NAMALWA (cell line): ENCODE measurements at regions not wholly inside any gene's neighbourhood (a gene's known extent, or its start where the extent isn't known, plus 50 kb on each side); places are given as distances from the start of the nearest gene placed in this dataset.
"Not testable (repeated sequence)": the region's sequence is repeated elsewhere in the genome, so short reads cannot be mapped to it uniquely, and the experiment has no call there.

Source experiments
- DNase-seq: peaks from one replicate; pipeline ENCODE4 v3.0.0-alpha.2; 2015; ENCODE audit warnings: low spot score

DNA sequence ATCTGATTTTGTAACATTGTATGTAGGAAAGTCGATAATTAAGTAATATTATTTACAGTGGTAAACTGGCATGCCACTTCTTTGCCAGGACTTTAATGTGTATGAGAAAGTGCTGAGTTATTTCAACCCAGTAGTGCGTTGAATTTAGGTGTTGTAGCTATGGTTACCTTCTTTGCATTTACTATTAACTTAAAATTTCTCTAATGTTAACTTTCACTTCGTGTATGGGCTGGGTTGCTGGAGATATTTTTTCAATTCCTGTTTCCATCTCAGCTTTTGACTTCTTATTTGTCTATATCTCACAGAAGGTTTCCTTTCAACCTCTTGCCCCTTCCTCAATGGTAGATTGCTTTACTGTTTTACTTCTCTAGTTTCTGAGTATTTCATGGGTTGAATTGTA lies 1345.6 kb downstream of the FSCB start:
- no peak for DNase-seq

- DNase-seq = no peak
Observed at GRCh38 chr14:43157661-43158060, 1349.4 kb downstream of the FSCB start.

DNA sequence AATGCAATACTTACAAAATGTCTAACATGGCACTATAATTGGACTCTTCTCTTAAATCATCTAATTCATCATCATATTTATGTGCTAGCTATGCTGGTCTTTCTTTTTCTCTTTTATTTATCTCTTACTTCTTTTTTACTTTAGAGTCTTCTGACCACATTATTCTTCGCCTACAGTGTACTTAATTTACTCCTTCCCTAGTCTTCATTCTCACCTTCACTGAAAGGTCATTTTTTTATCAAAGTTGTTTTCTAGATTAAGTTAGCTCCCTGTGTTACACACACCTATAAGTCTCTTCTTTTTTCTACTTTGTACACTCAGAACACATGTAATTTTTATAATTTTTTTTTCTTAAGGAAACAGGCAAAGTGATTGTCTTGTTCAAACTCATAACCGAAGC lies 1351.2 kb downstream of the FSCB start:
- DNase-seq = no peak

DNA sequence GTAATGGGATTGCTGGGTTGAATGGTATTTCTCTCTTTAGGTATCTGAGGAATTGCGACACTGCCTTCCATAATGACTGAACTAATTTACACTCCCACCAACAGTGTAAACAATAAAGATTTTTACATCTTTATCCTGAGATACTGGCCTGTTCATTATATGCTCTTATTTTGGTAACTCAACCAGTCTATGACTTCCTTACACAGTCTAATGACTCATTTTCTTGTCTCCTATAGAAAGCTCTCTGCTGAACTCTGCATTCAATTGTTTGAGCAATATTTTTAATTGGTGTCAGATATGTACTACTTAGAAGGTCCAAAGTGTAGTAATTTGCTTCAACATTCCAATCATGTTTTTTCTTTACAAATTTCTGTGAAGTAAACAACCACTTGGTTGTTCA lies 1351.8 kb downstream of the FSCB start:
- no peak for DNase-seq

- no peak for DNase-seq
Observed at GRCh38 chr14:43147485-43147884, 1359.6 kb downstream of the FSCB start.

GRCh38 chr14:43145361-43145760 lies 1361.7 kb downstream of the FSCB start:
- no peak for DNase-seq

DNA sequence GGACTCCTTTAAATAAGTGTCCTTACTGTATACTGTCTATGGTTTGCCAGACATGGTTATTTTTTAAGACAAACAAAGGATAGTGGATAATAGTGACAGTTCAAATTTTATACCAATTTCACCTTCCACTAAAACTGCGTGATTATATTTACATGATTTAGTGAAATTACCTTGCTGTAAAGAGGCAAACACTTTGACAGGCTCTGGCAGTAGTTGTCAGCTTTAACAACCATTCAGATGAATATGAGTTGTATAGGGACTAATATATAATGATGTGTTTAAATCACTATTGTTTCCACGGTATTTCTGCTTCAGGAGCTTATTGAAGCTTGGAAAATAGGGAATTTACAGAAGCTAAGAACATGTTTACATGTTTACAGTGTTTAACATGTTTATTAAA lies 1364.0 kb downstream of the FSCB start:
- no peak for DNase-seq

- DNase-seq = no peak
Observed at GRCh38 chr14:43141636-43142191, 1365.4 kb downstream of the FSCB start.

GRCh38 chr14:43140453-43140852 lies 1366.6 kb downstream of the FSCB start:
- no peak for DNase-seq

- no peak for DNase-seq
Observed at GRCh38 chr14:43135877-43136411, 1371.1 kb downstream of the FSCB start.

GRCh38 chr14:43132441-43132840 lies 1374.6 kb downstream of the FSCB start:
- DNase-seq = no peak

DNA sequence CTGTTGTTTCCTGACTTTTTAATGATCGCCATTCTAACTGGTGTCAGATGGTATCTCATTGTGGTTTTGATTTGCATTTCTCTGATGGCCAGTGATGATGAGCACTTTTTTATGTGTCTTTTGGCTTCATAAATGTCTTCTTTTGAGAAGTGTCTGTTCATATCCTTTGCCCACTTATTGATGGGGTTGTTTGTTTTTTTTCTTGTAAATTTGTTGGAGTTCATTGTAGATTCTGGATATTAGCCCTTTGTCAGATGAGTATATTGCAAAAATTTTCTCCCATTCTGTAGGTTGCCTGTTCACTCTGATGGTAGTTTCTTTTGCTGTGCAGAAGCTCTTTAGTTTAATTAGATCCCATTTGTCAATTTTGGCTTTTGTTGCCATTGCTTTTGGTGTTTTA lies 1378.7 kb downstream of the FSCB start:
- not testable (repeated sequence) for DNase-seq

DNA sequence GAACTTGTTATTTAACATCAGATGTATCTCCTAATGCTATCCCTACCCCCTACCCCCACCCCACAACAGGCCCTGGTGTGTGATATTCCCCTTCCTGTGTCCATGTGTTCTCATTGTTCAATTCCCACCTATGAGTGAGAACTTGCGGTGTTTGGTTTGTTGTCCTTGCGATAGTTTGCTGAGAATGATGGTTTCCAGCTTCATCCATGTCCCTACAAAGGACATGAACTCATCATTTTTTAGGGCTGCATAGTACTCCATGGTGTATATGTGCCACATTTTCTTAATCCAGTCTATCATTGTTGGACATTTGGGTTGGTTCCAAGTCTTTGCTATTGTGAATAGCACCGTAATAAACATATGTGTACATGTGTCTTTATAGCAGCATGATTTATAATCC lies 1379.2 kb downstream of the FSCB start:
- not testable (repeated sequence) for DNase-seq

DNA sequence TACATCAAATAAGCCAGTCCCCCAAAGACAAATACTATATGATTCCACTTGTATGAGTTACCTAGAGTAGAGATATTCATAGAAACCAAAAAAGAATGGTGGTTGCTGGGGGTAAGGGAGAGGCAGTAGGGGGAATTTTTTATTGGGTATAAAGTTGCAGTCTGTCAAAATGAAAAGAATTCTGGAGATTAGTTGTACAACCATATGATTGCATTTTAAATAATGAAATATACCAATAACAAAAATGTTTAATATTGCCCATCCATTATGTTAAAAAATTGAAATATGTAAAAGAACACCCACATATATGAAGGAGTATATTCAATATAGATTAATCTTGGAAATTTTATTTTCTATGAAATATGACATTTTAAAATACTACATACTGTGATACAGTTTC lies 1383.5 kb downstream of the FSCB start:
- DNase-seq = no peak

GRCh38 chr14:43119672-43120071 lies 1387.4 kb downstream of the FSCB start:
- DNase-seq = no peak

DNA sequence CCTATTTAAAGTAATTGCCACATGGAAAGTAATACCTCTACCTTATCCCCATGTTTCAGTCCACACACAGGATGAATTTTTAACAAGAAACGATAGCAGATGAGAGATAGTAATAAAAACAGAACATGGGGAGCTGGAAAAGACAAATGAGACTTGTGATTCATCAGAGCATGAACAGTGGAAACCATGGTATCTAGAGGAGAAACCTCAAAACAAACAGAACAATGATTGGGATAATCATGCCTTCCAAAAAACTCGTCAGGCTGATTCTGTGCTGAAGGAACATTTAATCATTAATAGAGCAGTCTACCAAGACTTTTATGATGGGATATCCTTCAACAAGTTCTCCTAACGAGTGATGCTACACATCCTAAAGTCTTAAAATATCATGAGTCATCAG lies 1390.7 kb downstream of the FSCB start:
- DNase-seq = no peak

- DNase-seq = no peak
Observed at GRCh38 chr14:43105305-43105704, 1401.8 kb downstream of the FSCB start.

GRCh38 chr14:43090380-43090779 lies 1416.7 kb downstream of the FSCB start:
- no peak for DNase-seq

GRCh38 chr14:43087666-43088065 lies 1419.4 kb downstream of the FSCB start:
- no peak for DNase-seq

DNA sequence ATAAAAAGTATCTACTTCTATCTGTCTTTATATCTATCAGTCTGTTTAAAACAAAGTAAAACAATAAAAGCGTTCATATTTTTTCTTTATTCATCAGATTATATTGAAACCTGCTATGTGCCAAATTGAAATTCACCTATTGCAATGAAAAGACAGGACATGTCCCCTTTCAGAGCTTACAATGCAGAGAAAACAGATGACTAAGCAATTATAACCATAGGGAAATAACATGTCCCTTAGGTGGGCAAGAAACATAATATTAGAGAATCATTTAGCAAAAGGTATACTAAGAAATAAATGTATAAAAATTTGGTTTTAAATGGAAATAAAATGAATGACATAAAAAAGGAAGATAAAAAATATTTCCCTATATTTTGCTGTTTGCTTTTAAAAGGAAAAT lies 1421.3 kb downstream of the FSCB start:
- DNase-seq = no peak

GRCh38 chr14:43067372-43067771 lies 1439.7 kb downstream of the FSCB start:
- not testable (repeated sequence) for DNase-seq

DNA sequence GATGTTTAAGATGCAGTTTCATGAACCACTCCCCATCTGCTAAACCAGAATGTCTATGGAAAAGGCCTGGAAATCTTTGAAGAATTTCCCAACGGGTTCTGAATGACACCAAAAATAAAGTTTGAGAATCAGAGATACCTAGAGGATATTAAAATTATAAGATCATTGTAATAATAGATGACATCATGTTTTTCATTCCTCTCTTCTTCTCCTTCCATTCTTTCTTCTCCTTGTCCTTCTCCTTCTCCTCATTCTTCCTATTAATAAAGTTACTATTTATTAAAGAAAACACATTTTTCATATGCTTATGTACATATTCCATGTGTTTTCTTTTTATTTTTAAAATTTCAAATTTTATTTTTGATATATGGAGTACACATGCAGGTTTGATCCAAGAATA lies 1449.4 kb downstream of the LRFN5 start:
- no peak for DNase-seq

DNA sequence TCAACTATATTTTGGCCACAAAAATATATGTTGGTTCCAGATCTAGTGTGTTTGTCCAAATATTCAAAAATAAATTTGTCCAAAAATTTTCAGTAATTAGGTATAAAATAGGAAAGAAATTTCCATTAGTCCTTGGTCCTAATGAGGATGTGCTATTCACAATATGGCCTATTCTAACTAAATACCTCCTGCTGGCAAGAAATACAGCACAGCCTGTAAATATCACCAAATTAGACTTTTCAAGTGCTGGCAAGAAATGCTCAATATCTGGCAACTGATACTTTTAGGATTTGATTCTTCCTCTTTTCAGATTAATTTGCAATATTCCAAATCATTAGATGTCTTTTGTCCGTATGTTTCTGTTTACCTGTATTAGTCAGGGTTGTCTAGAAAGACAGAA lies 1446.2 kb downstream of the LRFN5 start:
- no peak for DNase-seq

DNA sequence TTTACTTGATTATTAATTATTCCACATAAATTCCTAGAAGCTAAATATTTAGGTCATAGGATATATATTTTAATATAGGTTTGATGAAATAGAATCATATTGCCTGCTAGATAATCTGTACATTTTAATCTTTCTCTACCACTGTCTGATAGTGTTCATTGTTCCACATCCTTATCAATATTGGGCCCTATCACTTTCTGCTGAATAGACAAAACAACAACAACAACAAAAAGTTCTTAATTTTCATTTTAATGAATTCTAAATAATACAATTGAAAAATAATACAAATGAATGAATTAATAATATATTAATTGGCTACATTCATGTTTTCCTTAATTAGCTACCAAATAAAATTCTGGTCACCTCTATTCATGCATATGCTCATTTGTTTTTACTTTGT lies 1437.2 kb downstream of the LRFN5 start:
- no peak for DNase-seq

- no peak for DNase-seq
Observed at GRCh38 chr14:43042408-43042807, 1435.7 kb downstream of the LRFN5 start.
